ENCODE measurements at regions not wholly inside any gene's neighbourhood (a gene's known extent, or its start where the extent isn't known, plus 50 kb on each side); places are given as distances from the start of the nearest gene placed in this dataset.

DNA sequence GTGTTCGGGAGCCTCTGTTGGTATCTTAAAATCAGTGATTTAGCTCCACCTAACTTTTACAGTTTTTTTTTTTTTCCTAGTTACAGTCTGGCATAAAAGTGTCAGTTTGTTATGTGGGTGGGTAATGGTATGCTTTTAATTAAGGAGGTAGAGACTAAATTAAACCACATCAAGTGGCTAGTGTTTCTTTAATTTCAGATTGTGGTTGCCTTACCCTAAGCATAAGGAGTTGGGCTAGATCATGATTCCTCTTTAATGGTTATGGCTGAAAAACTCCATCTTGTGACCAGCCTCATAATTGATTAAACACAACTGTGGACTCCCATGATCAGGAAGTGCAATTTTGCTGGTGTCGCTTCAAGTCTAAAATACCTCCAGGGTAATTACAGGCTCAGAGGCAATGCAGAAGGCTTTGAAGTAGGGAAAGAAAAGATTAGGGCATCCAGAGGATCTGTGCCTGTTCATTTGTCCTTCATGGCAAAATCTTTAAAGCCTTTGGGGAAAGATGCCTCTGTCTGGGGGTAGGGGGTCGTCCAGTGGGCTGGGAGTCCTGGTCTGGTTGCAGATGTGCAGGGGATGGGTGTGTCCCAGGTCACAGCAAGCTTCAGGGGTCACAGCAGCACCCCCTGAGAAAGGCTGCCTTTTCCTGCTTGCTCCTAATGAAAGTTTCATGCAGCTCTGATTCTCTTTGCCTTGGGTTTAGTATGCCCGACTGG, 579.2 kb downstream of the BCL11A start:
- no peak for DNase-seq (ENCODE audit: low spot score)

DNA sequence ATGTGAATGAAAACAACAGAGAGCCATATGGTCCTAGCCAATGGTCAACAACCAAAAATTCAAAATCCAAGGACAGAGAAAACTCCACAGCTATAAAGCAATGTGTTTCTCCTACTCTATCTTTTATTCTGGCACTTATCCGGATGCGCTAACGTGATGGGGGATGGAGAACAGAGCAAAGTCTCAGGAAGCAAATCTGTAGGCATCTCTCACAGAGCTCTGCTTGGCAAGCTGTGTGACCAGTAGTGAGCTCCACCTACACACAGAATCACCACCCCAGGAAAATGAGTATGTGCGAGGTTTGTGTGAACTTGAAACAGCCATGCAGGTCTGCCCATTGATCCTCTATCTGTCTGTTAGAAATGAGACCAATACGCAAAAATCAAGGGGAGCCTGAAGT, 584.3 kb downstream of the BCL11A start:
- DNase-seq (ENCODE audit: low spot score), result no peak

DNA sequence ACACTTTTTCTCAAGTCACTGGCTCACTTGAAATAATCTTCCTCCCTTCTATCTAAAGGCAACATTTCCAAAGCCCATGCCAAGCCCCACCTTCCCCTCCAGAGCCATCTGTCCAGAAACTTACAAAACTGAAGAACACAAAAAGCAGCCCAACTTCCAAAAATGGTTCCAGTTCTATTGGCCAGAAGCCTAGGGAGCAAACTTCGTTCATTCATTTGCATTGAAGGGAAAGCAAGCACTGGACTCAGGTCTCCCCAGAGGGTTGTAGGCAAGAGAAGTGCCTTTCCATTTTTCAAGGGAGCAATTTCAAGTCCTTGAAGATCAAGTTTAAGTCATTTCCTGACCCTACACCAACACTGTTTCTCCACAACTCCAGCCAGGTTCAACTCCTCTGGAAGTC, 585.0 kb downstream of the BCL11A start:
- no peak for DNase-seq (ENCODE audit: low spot score)

DNA sequence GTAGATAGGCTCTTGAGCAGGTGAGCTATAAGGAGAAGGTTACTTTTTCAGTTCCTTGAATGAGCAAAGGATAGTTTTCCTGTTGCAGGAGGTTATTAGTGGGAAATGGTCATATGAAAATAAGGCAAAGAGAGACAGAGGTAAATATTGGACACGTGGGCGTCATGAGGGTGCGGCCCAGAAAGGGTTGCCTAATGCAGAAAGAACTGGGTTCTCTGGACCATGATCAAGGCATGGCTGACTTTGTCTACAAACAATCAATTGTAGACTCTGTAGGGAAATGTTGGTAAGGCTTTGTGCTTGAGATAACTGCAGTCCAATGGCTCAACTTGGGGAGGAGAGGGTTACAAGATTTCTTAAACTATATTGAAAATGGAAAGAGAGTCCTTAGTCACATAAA, 585.8 kb downstream of the BCL11A start:
- no peak for DNase-seq (ENCODE audit: low spot score)

DNA sequence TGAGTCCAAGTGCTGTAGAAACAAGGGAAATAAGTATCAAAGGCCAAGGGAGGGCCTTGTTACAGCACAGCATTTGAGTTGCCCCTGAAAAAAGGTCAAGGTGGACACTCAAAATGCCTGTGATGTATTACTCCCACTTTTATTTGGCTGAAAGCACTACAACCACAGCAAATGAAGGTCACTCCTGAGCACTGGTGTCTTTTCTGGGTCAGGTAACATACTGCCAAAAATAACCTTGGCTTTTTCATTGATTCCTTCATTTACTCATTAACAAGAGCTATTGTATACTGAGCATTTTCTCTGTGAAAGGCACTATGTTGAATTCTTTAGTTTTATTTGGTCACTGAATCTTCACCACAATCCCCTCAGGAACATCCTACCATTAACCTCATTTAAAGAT, 590.3 kb downstream of the BCL11A start:
- DNase-seq (ENCODE audit: low spot score), result no peak

DNA sequence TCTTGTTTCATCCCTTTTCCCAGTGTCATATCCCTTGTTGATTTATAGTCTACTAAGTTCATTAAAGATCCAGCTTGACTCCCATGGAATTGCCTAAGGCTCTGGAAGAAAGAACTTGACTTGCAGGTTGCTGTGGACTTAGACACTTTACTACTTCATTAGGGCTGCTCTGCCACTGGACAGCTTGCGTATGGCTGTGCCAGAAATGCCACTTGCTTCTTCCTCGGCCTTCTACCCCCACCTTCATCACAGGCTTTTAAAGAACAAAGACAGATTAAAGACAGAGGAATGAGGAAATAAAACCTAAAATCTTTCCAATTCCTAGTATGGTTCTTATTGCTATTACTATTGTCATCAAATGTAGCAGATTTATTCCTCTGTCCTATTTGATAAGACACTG, 591.7 kb downstream of the BCL11A start:
- DNase-seq (ENCODE audit: low spot score), result no peak

DNA sequence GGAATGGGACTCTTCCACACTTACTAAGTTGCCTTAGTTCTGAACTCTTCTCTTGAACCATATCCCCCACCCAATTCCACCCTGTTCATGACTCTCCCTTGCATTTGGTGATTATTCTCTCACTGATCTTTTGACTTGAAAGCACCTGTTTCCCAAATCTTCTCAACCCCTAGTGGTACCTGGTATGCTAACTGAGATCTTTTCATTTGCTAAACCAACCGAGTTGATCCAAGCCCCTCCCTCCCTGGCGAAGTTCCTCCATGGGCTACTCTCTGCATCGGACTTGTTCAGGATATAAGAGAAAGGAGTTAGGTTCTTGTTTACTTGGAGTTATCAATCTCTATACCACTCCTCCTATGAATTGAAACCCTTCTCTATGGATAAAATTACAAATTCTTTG, 593.5 kb downstream of the BCL11A start:
- no peak for DNase-seq (ENCODE audit: low spot score)

DNA sequence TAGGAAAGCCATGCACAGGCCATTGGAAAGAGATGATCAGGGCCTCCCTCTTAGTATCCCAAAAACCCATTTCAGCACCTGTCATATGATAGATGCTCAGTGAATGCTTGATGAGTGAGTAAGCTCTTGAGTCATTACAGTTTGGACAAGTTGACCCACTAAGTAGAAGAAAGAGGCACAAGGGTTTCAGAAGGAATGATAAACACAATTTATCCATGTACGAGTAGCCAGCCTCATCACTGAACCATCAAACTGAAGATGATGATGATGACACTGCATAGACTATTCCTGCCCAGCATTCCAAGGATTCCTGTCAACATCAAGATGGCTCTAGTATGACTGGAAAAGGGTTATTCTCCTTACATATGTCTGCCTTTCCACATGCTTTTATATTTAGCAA, 596.0 kb downstream of the BCL11A start:
- no peak for DNase-seq (ENCODE audit: low spot score)

DNA sequence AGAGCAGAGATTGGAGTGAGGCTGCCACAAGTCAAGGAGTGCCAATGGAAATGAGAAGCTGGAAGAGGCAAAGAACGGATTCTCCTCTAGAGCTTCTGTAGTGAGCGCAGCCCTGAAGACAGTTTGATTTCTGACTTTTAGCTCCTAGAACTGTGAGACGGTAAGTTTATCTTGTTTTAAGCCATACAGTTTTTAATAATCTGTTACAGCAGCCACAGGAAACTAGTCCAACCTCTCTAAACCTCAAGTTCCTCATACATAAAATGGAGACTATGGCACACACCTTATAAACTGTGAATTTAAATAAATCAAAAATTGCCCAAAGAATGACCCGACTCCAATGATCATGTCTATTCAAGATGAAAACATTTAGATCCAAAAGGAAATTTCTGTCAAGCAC, 596.5 kb downstream of the BCL11A start:
- no peak for DNase-seq (ENCODE audit: low spot score)

DNA sequence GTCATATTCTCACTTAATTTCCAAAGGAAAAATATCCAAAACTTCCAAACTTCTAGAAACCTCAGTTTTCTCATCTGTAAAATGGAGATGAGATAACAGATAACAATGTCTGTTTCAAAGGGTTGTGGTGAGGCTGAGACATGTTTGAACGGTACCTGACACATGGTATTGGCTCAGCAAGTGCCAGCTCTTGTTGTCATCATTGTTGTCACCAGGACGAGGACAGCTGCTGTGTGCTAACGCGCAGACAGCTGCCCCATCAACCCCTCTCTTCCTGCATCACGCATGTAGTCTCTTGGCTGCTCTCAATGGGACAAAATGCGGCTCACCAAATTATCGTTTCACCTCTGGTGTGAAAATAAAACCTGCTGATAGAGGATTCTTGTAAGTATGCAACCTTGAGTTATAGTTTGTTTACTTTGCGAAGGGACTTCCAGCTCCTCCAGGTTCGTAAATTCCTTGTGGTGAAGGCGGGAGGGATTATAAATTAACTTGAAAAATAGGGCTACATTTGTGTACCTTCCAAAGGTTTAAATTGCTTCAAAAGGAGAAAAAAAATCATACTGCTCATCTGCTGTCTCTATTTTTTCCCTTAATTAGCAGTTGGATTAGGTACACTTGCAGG, 605.4 kb downstream of the BCL11A start:
- no peak for DNase-seq (ENCODE audit: low spot score)

DNA sequence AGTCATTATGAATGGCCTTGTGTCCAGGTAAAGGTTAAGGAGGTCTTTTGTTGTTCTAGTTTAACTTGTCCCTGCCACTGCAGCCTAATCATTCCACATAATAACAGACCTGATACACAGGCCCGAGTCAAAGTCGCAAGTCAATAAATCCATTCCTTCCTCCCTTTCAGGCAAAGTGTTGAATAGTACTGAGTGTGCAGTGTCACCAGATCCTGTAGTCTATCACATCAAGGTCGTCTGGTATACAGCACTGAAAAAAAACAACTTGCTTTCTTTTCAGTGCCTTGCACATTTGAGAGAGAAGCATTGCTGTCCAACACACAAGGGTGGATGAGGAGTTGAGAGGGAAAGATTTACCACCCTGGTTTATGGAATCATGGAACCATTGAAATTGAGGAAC, 606.2 kb downstream of the BCL11A start:
- DNase-seq (ENCODE audit: low spot score), result no peak

DNA sequence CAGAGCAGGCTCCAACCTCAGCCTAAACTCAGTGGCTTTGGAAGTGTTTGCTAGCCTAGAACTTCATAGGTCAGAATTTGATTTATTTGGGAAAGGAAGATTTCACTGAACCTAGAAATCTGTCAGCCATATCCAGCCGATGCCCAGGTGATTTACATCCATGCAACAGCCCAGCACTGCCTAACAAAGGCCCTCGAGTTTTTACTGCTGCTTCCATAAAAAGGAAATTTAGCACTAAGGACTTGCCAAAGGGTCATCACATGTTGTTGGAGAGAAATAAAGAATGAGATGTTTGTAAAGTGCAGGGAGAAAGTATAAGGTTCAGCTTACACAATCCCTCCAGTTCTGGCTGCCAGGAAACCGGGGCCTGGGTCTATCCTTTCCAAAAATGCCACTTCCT, 614.2 kb downstream of the BCL11A start:
- no peak for DNase-seq (ENCODE audit: low spot score)

DNA sequence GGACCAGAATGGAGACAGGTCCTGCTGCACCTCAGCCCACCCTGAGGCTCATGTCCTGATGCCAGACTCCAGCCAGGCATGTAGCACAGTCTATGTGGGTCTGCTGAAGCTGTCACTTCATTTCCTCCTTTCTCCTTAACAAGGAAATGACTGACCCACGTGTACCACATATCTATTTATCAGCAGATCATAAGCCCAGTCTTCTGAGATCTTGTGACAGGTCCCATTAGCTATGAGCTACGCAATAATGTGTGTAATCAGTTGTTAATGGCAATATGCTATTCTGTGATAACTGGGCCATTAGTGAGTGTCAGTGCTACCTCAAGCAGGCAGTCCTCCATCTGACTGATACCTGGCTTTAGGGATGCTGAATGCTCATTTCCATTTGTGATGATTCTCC, 615.3 kb downstream of the BCL11A start:
- DNase-seq (ENCODE audit: low spot score), result no peak

DNA sequence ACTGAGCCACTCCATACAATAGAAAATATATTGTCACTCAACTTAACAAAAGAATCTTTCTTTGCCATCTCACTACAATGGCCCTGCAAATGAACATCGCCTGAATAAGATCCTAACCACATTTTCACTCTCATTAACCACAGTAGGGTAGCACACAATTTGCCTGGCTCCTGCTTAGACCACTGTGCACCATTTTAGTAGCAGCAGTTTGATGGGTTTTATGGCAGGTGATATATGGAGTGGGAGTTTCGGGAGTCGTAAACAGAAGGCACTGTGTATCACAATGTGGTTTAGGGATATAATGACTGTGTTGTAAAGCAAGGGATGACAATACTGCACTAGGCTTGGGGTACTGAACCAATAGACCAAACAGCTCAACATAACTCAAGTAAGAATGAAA, 617.4 kb downstream of the BCL11A start:
- DNase-seq (ENCODE audit: low spot score), result no peak

DNA sequence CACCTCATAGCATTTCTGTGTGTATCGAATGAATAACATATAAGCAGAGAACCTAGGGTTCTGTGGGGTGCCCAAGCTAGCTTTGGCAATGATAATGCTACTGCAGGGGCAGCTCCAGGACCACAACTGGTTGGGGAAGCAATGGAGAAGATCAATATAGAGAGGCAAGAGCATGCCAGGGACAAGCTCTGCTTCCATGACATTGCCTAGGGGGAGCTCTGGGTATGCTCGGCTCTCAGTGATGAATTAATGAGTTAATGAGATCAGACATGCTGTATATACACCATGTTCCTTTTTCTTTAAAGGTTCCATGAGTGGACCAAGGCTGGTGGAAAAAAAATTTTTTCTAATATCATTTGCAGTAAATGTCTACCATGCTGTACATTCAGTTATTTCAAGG, 618.4 kb downstream of the BCL11A start:
- no peak for DNase-seq (ENCODE audit: low spot score)

DNA sequence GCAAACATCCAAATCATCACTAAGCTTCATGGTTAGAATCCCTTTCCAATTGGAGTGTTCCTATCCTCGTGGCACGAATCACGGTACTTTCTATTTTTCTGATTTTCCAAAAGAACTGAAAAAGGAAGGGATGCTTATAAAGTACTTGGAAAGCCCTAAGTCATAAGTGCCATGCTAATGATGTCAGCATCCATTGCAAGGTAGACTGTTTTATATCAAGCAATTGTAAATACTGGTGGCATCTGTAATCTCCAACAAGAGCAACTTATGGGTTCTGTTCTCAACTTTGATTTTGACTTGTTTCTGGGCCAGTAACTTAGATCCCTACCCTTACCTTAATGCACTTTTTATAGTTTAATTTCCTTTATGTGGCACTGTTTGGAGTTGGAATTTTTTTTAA, 619.5 kb downstream of the BCL11A start:
- no peak for DNase-seq (ENCODE audit: low spot score)

DNA sequence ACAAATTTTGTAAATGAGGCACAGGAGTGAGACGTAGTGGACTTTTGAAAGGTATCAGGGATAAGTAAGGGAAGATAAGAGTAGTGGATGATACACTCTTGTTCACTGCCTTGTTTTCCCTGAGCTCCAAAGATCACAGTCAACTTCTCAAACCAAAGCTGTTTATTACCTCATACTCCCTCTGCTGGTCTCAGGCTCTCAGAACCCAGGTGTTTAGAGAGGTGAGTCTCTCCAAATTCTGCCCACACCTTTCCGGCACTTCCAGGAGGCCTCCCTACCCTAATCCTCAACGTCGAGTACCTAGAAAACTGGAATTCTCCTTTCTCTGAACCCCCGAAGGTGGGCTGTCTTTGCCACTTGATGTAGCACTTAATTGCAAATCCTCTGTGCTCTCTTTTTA, 621.1 kb downstream of the BCL11A start:
- DNase-seq (ENCODE audit: low spot score), result no peak

DNA sequence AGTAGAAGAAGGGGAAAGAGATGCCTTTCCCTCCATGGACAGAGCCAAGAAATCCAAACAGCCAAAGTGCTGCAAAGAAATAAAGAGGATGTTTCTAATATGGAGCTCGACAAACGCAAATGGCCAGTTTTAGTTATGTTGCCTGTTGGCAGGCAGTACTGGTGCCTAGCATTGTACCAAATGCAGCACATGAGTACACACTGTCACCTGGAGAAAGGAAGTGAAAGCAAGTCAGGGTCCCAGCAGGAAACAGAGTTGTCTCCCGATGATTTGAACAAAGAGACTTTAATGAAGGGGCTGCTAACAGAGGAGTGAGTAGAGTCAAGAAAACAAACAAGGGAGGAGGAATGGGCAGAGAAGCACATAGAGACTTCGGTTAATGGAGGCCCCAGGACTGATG, 623.0 kb downstream of the BCL11A start:
- DNase-seq (ENCODE audit: low spot score), result no peak

DNA sequence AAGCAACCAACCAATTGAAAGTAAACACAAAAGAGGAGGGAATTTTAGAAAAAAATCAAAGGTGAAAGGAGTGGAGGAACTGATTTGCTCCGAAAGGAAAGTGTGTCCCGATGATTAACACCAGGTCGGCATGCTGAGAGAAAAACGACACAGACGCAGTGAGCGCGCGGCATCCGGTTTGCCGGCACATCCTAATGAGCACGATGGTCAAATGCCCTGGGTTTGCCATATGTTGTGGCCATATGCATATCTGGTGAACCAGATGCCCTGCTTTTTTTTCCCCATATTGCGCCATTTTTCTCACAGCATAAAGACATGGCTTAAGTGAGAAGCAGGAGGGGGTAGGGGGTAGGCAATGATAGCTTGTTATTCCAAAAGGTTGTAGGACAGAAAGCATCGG, 626.7 kb downstream of the BCL11A start:
- DNase-seq (ENCODE audit: low spot score), result no peak

DNA sequence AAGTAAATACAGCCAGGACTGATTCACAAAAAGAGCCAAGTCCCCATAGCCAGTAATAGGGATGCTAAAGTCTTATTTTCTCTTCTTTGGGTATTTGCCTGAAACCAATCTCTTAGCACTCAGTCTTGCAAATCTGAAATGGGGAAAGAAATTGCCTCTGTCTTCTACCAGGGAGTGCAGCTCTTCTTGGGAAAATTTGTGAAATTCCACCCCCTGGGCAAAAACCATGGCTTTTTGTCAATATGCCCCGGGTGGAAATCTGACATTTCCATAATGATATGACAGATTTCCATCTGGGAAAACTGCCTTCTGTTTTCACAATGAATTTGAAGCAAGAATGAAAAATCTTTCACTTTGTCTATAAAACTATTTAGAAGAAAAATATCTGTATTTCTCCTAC, 628.1 kb downstream of the BCL11A start:
- DNase-seq (ENCODE audit: low spot score), result no peak

DNA sequence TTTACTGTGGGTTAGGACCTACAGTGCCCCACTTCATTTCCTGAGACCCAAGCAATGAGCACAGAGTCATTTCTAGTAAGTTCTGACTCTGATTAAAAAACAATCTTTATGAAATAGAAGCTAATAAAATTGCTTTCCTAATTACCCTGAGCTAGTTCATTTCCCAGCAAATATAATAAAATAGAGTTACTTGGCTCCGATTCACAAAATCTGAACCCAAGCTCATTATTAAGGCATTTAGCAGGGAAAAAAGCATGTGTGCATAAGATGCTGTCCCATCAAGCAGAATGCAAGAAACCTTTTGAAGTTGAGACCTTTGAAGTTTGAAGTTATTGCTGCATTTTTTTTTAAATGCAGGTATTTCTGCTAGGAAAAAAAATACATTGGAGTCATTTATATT, 629.1 kb downstream of the BCL11A start:
- no peak for DNase-seq (ENCODE audit: low spot score)

DNA sequence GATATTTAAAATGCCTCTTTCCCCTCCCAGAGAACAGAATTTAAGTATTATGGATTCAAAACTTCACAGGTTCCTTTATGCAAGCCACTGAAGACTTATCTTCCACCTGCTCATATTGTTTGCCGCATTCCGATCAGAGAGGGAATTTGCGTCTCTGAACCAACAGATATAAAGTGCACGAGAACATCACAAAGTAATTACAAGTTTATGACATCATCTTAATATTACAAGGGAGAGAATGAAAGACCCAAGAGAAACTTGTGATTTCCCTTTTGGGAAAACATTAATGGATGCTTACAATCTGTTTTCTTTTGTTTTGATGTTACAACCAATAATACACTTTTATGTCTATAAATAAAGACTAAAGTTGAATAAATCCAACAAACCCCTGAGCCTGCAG, 631.0 kb downstream of the BCL11A start:
- no peak for DNase-seq (ENCODE audit: low spot score)

DNA sequence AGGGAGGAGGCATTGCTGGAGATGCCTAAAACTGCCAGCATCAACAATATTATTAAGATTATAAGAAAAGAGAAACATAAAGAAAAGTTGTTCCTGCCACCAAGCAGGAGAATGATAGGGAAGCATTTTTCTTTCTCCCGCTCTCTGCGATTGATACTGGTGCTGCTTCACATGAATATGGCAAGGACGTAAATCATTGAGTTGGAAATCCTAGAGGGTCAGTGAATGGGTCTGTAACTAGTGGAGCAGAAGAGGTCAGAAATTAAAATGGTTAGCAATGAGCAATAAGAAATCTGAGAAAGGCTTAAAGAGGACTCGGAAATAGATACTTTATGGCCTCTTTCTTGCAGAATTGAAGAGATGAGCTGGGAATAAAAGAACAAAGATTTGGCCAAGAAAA, 631.7 kb downstream of the BCL11A start:
- no peak for DNase-seq (ENCODE audit: low spot score)

DNA sequence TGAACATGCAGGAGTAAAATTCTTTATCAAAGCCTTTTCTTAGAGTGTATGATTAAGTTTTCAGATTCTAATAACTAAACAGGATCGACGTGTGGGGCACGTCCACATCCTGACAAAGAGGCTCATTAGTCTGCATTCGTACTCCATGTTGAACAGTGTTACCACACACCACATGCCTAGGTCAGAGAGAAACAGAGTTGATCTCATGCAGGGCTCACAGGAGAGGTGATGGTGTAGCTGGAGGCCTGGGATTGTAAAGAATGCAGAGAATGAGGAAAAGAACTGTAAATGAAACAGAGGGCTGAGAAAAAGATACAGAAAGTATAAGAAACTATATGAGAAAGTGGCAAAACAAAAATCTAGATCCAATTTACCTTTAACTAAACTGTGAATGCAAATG, 632.5 kb downstream of the BCL11A start:
- DNase-seq (ENCODE audit: low spot score), result no peak
